IPS-20b (cell line): ENCODE measurements at regions not wholly inside any gene's neighbourhood (a gene's known extent, or its start where the extent isn't known, plus 50 kb on each side); places are given as distances from the start of the nearest gene placed in this dataset.
"Not testable (repeated sequence)": the region's sequence is repeated elsewhere in the genome, so short reads cannot be mapped to it uniquely, and the experiment has no call there.

ENCODE experiments used
- H3K27ac ChIP-seq: one replicate; pipeline ENCODE4 v1.5.1; 2013; ENCODE audit warnings: low read length
- H3K27me3 ChIP-seq: 2 replicates; pipeline ENCODE4 v1.6.1; 2013; ENCODE audit warnings: mild to moderate bottlenecking, low read length, inconsistent platforms; ENCODE audit not compliant: insufficient read depth
- H3K36me3 ChIP-seq: 2 replicates; pipeline ENCODE4 v1.6.1; 2013; ENCODE audit warnings: low read depth, mild to moderate bottlenecking, inconsistent platforms, low read length, moderate library complexity; ENCODE audit not compliant: insufficient read depth
- H3K4me1 ChIP-seq: 2 replicates; pipeline ENCODE4 v1.6.1; 2013; ENCODE audit warnings: mild to moderate bottlenecking, control low read depth, inconsistent platforms, low read length, moderate library complexity; ENCODE audit not compliant: insufficient read depth
- H3K4me3 ChIP-seq: 2 replicates; pipeline ENCODE4 v1.5.1; 2013; ENCODE audit warnings: mild to moderate bottlenecking, low read length, inconsistent platforms
- H3K9ac ChIP-seq: 2 replicates; pipeline ENCODE4 v1.6.1; 2013; ENCODE audit warnings: low read depth, mild to moderate bottlenecking, inconsistent platforms, low read length, moderate library complexity
- H3K9me3 ChIP-seq: 2 replicates; pipeline ENCODE4 v1.6.1; 2013; ENCODE audit warnings: mild to moderate bottlenecking, low read depth, low read length, inconsistent platforms; ENCODE audit not compliant: insufficient read depth

DNA sequence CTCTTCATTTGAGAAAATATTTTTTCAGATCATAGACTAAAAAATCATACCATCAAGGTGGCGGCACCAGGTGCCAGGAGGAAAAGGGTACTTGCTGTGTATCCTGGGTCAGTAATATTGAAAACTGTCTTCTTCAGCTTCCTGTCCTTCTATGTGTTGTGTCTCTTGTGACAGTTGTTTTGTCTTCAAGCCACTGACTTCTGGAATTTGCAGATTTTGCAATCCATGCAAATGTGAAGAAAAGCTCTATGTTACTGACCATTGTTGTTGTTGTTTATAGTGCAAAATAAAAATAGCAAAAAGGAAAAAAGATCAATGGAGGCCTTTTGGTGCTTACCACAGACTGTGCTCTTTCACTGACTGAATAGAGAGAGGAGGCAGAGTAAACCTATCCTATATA, 83.2 kb upstream of the RHOU start:
- H3K9ac ChIP-seq = no peak overlapping the region
- H3K27ac ChIP-seq = no peak overlapping the region
- no peaks in the 10 kb centered on the region; the same call in 1 of the 2 replicates for H3K4me1 ChIP-seq
- H3K4me3 ChIP-seq = no peak overlapping the region
- H3K27me3 ChIP-seq = peaks cover 51% of the 10 kb centered on the region
- H3K9me3 ChIP-seq = no peaks in the 10 kb centered on the region
- no peaks in the 10 kb centered on the region for H3K36me3 ChIP-seq

DNA sequence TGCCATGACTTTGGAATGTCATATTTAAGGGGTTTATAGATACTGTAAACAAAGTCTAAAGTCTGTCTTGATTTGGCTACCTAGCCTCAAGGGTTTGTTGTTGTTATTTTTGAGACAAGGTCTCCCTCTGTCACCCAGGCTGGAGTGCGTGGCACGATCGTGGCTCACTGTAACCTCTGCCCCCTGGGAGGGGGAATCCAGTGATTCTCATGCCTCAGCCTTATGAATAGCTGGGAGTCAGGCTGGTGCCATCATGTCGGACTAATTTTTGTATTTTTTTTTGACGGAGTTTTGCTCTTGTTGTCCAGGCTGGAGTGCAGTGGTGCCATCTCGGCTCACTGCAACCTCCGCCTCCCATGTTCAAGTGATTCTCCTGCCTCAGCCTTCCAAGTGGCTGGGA, 82.2 kb upstream of the RHOU start:
- not testable (repeated sequence) for H3K9me3 ChIP-seq, H3K9ac ChIP-seq, H3K4me1 ChIP-seq, H3K27ac ChIP-seq, H3K4me3 ChIP-seq, H3K36me3 ChIP-seq
- peaks cover 42% of the 10 kb centered on the region for H3K27me3 ChIP-seq

DNA sequence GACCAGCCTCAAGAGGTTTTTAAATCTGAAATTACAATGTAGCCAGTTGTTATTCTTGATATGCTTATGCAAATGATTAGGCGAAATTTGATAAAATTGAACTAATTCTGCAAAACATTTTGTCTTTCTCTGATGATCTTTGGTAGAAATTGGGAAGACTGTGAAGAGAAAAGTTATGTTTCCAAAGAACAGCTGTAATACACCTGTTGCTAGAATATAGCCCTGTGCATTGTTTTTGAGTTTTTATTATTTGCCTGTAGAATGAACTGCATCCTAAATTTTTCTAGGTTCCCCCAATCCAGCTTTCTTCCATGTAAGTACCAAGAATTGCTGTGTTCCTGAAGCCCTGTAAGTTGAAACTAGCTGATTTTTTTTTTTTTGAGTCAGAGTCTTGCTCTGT, 81.5 kb upstream of the RHOU start:
- Histone ChIP-seq H3K4me3 (no peak overlapping the region), H3K27ac (no peak overlapping the region), H3K9me3 (no peaks in the 10 kb centered on the region), H3K4me1 (no peaks in the 10 kb centered on the region; the same call in 1 of the 2 replicates), H3K36me3 (no peaks in the 10 kb centered on the region), H3K9ac (no peak overlapping the region), H3K27me3 (peaks cover 35% of the 10 kb centered on the region)

DNA sequence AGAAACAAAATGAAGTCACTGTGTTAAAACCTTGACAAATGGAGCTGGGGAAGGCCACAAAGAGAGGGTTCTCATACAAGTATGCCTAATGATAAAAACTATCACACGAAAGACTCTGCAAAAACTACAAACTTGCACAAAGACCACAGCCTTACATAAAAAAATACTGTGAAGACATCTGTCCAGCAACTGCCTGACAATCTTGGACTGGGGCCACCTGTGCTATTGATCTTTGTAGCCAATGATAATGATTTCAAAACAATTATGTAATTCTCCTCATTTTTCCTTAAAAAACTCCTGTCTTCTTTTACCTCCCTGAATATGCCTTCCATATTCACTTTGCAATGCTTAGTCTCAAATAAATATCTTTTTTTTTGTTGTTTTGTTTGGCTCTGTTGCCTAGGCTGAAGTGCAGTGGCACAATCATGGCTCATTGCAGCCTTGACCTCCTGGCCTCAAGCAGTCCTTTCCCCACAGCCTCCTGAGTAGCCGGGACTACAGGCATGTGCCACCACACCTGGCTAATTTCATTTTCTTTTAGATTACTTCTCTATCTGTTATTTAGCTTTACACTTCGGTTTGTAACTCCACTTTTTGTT, 79.4 kb upstream of the RHOU start:
- Histone ChIP-seq H3K27ac (no peak overlapping the region), H3K36me3 (no peaks in the 10 kb centered on the region), H3K9ac (no peak overlapping the region), H3K9me3 (no peaks in the 10 kb centered on the region), H3K4me3 (no peak overlapping the region), H3K27me3 (peaks cover 14% of the 10 kb centered on the region), H3K4me1 (no peaks in the 10 kb centered on the region)

DNA sequence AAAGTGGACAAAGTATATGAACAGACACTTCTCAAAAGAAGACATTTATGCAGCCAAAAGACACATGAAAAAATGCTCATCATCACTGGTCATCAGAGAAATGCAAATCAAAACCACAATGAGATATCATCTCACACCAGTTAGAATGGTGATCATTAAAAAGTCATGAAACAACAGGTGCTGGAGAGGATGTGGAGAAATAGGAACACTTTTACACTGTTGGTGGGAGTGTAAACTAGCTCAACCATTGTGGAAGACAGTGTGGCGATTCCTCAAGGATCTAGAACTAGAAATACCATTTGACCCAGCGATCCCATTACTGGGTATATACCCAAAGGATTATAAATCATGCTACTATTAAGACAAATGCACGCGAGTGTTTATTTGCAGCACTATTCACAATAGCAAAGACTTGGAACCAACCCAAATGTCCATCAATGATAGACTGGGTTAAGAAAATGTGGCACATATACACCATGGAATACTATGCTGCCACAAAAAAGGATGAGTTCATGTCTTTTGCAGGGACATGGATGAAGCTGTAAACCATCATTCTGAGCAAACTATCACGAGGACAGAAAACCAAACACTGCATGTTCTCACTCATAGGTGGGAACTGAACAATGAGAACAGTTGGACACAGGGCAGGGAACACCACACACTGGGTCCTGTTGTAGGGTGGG, 73.1 kb upstream of the RHOU start:
- H3K9ac ChIP-seq, H3K36me3 ChIP-seq, H3K9me3 ChIP-seq, H3K27ac ChIP-seq, H3K4me3 ChIP-seq, H3K4me1 ChIP-seq, H3K27me3 ChIP-seq: not testable (repeated sequence)

DNA sequence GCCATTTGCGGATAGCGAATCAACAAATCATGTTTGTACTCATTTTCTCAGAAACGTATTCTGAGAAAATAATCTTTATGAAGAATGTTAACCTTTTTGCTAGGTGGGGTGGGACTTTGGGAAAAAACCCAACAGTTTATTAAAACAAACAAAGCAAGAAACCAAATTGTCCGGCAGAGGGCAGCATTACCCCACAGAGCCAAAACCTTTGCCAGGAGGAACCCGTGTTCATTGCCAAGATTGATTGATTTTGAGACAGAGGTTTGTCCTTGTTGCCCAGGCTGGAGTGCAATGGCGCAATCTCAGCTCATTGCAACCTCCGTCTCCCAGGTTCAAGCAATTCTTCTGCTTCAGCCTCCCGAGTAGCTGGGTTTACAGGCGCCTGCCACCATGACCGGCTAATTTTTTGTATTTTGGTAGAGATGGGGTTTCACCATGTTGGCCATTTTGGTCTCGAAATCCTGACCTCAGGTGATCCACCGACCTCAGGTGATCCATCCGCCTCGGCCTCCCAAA, 70.8 kb upstream of the RHOU start:
- no peak overlapping the region for H3K4me3 ChIP-seq
- no peak overlapping the region for H3K9ac ChIP-seq
- no peaks in the 10 kb centered on the region for H3K9me3 ChIP-seq

DNA sequence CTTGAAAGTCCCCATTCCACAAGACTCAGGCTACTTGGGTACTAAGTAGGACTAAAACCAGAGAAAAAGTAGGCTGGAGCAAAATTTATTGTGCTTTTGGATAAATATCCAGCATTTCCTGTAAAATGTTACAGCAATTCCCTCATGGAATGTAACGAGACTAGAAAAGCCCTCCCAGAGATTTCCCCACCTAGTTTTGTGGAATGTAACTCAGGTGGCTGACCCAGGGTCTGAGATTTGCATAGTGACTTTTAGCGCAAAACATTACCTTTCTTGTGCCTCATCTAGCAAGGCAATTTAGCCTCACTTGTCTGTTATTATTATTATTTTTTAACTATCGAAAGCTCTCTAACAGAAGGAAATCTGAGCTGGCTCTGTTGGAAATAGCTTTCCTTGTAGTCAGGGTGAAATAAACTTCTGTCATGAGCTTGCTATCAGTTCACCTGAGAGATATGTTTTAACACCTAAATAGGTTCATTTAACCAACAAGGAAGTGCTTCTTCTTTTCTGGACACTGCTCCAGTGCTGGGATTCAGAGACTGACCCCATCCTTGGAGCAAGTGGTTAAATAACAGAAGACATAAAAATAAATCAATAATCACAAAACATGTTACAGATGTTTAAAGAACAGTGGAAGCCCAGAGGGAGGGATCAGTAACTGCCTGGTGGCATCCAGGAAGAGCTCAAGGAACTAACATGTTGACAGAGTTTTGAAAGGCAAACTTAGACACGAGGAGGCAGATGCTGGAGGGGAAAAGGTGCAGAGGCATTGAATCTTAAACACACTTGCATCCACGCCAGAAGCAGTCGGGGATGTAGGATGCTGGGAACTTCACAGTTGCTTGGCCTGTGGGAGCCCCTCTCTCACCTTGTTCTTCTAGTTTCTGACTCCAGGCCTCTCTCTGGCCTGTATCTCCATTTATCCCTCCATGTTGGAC, 68.3 kb upstream of the RHOU start:
- no peaks in the 10 kb centered on the region for H3K9me3 ChIP-seq
- H3K27me3 ChIP-seq = no peaks in the 10 kb centered on the region

More for the DNA sequence above, 70.8 kb upstream of the RHOU start:
- Histone ChIP-seq H3K36me3 (no peaks in the 10 kb centered on the region), H3K4me1 (no peaks in the 10 kb centered on the region), H3K27me3 (no peaks in the 10 kb centered on the region), H3K27ac (no peak overlapping the region)

DNA sequence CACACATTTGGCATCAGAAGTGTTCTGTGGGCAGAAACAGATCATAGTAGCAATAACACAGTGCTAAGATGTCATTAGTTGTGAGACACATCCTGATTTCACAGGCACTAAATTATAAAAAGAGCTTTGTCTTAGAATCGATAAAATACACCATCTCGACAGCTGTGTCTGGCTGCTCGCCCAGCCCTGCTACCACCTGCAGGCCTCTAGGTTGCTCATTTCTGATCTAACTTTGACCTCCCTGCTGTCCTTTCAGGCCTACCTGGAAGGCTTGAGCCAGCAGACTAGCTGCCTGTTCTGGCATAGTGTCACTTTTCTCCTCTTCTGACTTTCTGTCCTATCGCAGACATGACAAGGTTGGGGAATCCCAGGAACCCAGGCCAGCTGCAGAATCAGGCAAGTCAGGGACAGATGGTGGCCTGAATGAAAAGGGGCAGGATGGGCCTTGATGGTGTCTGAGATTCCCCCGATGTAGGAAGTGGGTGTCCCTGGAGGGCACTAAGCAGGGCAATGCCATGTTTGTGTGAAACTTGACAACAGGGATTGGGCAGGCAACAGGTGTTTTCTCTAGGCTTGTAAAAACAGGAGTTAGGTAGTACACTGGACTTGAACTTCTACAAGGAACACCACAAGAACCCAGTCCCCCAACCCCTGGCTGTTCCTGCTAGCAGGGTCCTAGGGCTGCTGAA, 66.6 kb upstream of the RHOU start:
- H3K9ac ChIP-seq = no peak overlapping the region
- no peaks in the 10 kb centered on the region for H3K4me1 ChIP-seq
- H3K9me3 ChIP-seq = no peaks in the 10 kb centered on the region
- H3K4me3 ChIP-seq = no peak overlapping the region
- H3K36me3 ChIP-seq = no peaks in the 10 kb centered on the region
- H3K27ac ChIP-seq = no peak overlapping the region
- no peaks in the 10 kb centered on the region for H3K27me3 ChIP-seq

More for the DNA sequence above, 68.3 kb upstream of the RHOU start:
- Histone ChIP-seq H3K36me3 (no peaks in the 10 kb centered on the region), H3K27ac (no peak overlapping the region), H3K4me3 (no peak overlapping the region), H3K9ac (no peak overlapping the region), H3K4me1 (no peaks in the 10 kb centered on the region)

DNA sequence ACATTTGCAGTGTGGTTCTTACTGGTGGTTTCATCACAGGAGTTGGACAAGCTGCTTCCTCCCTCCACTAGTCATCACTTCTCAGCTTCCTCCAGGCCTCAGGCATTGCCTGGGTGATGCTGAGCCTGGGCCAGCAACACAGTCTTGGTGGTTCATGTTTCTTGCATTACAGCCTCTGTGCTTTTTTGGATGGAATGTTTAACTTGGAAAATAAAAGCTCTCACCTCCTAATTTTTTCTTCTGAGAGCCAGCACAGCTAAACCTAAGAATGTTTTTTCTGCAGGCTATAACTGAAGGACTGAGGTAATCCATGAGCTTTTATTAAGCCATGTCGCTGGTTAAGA, 66.1 kb upstream of the RHOU start:
- H3K4me1 ChIP-seq = no peaks in the 10 kb centered on the region
- H3K4me3 ChIP-seq = no peak overlapping the region
- no peaks in the 10 kb centered on the region for H3K36me3 ChIP-seq
- H3K9ac ChIP-seq = no peak overlapping the region
- H3K27ac ChIP-seq = no peak overlapping the region
- H3K9me3 ChIP-seq = no peaks in the 10 kb centered on the region
- H3K27me3 ChIP-seq = no peaks in the 10 kb centered on the region

DNA sequence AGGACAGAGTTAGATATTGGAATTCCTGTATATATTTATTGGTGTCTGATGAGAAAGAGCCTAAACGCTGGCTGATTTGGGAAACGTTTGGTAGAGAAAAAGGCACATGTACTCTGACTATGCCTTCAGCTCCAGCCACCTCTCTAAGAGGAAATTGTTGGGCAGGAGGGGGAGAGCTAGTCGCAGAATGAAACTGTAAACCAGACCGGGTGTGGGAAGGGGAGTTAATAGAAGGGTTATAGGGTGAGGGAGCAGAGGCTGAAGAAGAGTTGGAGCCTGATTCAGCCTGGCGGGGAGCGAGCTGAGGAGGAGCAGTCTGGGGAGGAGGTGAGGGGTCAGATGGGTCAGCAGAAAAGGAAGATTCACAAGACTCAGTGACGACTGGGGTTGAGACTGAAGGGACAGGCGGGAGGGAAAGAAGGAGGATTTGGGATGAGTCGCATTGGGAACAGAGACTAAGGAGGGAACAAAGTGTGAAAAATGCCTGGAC, 54.2 kb upstream of the RHOU start:
- H3K9me3 ChIP-seq, H3K27me3 ChIP-seq, H3K4me3 ChIP-seq, H3K27ac ChIP-seq, H3K36me3 ChIP-seq, H3K4me1 ChIP-seq, H3K9ac ChIP-seq: not testable (repeated sequence)

DNA sequence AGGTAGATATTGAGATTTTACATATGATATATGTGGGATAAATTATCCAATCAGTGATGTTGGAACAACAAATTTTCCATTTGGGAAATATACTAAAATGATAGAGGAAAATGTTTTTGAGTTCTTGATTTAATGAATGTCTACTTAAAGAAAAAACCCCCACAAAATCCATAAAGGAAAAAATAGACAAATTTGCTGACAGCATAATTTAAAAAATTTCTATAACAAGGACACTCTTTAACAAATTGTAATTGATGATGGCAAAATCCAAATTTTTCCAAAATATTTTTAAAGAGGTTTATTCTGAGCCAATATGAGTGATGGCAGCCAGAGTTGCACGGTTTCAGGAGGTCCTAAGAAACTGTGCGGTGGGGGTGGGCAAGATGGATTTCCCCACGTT, 51.9 kb upstream of the RHOU start:
- Histone ChIP-seq H3K4me3 (no peak overlapping the region), H3K9ac (no peak overlapping the region)

More for the DNA sequence above, 51.9 kb upstream of the RHOU start:
- Histone ChIP-seq H3K9me3 (no peaks in the 10 kb centered on the region), H3K27me3 (no peaks in the 10 kb centered on the region), H3K4me1 (no peaks in the 10 kb centered on the region), H3K27ac (no peak overlapping the region), H3K36me3 (no peaks in the 10 kb centered on the region)
